ENCODE measurements at regions not wholly inside any gene's neighbourhood (a gene's known extent, or its start where the extent isn't known, plus 50 kb on each side); places are given as distances from the start of the nearest gene placed in this dataset.

DNA sequence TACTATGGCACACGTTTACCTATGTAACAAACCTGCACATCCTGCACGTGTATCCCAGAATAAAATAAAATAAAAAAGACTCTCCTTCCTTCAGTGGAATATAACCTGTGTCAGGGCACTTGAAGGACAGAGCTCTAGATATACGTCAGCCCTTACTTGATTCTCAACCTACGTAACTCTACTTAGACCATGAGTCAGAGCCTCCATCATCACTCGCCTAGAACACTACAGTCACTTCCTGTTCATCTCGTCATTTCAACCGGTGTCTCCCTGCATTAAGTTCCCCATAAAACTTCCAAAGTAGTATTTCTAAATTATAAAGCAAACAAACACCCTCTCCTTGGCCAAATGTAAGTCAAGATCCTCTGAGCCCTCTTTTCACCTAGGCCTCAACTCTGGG is 243.5 kb upstream of the CCNG1 start:
- DNase-seq (ENCODE audit: low read depth): peak; percentile 18
- no peak overlapping the region for H3K4me3 ChIP-seq (ENCODE audit: low read depth, low read length)
- TF ChIP-seq, protein P1, sequence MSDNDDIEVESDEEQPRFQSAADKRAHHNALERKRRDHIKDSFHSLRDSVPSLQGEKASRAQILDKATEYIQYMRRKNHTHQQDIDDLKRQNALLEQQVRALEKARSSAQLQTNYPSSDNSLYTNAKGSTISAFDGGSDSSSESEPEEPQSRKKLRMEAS (IDR thresholded peaks at IDR 0.05; ENCODE audit: low read depth, low read length): no peak
- TF ChIP-seq CTCF (IDR thresholded peaks at IDR 0.05; ENCODE audit: low read depth, low read length) (no peak), POLR2A (IDR thresholded peaks at IDR 0.05; ENCODE audit: extremely low read depth, insufficient read length) (no peak), MYC (IDR thresholded peaks at IDR 0.05; ENCODE audit: low read depth, low read length) (no peak)

DNA sequence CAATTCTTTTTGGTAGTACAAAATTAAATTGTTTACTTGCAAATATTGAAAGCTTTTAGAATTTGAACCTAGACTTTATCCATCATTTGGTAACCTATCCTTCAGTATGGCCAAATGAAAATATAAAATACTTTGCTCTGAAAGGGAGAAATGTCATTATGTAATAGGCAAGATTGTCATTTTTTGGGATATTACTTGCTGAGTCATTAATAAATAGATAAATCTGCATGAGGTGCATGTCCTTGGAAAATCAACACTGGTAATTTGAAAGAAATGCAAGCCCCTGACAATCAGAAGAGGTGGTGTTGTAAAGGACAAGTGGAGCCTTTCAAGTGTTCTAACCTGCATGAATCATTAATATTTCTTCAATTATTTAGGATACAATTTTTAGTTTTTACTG is 231.8 kb upstream of the CCNG1 start:
- H3K4me3 ChIP-seq (ENCODE audit: low read depth, low read length): no peak overlapping the region
- DNase-seq (ENCODE audit: low read depth): no peak
- TF ChIP-seq MYC (IDR thresholded peaks at IDR 0.05; ENCODE audit: low read depth, low read length) (no peak), POLR2A (IDR thresholded peaks at IDR 0.05; ENCODE audit: extremely low read depth, insufficient read length) (no peak), CTCF (IDR thresholded peaks at IDR 0.05; ENCODE audit: low read depth, low read length) (no peak)
- TF ChIP-seq, protein P1 (IDR thresholded peaks at IDR 0.05; ENCODE audit: low read depth, low read length): no peak

GRCh38 chr5:163221581-163221980 is 215.8 kb upstream of the CCNG1 start:
- no peak overlapping the region for H3K4me3 ChIP-seq (ENCODE audit: low read depth, low read length)
- TF ChIP-seq MYC (IDR thresholded peaks at IDR 0.05; ENCODE audit: low read depth, low read length): no peak
- TF ChIP-seq, protein P1 (IDR thresholded peaks at IDR 0.05; ENCODE audit: low read depth, low read length): no peak
- no peak for TF ChIP-seq CTCF (IDR thresholded peaks at IDR 0.05; ENCODE audit: low read depth, low read length)
- TF ChIP-seq POLR2A (IDR thresholded peaks at IDR 0.05; ENCODE audit: extremely low read depth, insufficient read length): no peak
- DNase-seq (ENCODE audit: low read depth): no peak

GRCh38 chr5:163222982-163223381 is 214.4 kb upstream of the CCNG1 start:
- H3K4me3 ChIP-seq (ENCODE audit: low read depth, low read length): no peak overlapping the region
- DNase-seq (ENCODE audit: low read depth): no peak
- TF ChIP-seq MYC (IDR thresholded peaks at IDR 0.05; ENCODE audit: low read depth, low read length): no peak
- TF ChIP-seq, protein P1 (IDR thresholded peaks at IDR 0.05; ENCODE audit: low read depth, low read length): no peak
- TF ChIP-seq POLR2A (IDR thresholded peaks at IDR 0.05; ENCODE audit: extremely low read depth, insufficient read length): no peak
- TF ChIP-seq CTCF (IDR thresholded peaks at IDR 0.05; ENCODE audit: low read depth, low read length): no peak

DNA sequence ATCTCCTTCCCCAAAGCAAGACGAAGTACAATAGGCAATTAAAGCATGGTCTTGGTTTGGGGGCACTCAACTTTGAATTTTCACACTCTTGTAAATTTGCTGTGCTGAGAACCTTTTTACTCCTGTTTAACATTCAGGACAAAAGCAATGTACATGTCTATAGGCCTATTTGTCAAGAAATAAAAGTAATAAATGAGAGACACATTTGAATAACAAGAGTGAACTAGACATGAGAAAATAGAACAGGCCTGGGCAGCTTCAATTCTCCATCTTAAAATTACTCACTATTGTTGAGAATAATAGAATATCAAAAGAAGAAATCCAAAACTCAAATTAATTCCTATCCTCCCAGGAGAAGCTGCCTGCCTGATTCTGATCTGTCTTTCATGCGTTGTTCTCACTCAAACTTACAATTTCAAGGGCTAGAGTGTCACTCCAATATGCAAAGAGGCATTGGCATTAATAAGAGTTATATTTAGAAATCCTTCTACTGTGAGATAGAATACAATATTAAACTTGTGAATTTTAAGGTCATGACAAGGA is 192.9 kb upstream of the CCNG1 start:
- DNase-seq (ENCODE audit: low read depth): no peak
- no peak overlapping the region for H3K4me3 ChIP-seq (ENCODE audit: low read depth, low read length)
- TF ChIP-seq MYC (IDR thresholded peaks at IDR 0.05; ENCODE audit: low read depth, low read length) (no peak), CTCF (IDR thresholded peaks at IDR 0.05; ENCODE audit: low read depth, low read length) (no peak), POLR2A (IDR thresholded peaks at IDR 0.05; ENCODE audit: extremely low read depth, insufficient read length) (no peak)
- TF ChIP-seq, protein P1 (IDR thresholded peaks at IDR 0.05; ENCODE audit: low read depth, low read length): no peak

Measured in NB4 (cell line).